ENCODE measurements at regions not wholly inside any gene's neighbourhood (a gene's known extent, or its start where the extent isn't known, plus 50 kb on each side); places are given as distances from the start of the nearest gene placed in this dataset.

DNA sequence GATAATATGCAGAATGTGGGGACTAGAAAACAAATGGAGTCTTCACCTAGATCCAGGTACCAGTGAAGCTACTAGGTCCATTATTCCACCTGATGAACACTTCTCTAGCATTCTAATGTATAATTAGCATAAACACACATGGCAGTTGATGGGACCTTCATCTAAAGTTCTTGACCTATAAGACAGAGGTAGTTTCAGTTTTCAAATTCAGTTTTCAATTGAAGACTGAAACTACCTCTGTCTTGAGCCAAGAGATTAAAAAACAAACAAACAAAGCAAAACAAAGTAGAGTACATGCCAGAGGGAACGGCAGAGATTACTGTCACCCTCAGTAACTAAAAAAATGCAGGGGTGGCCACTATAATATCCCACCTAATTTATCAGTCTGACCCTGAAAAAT, 199.9 kb upstream of the NEIL3 start:
- TF ChIP-seq CTCF (IDR thresholded peaks at IDR 0.05) (no peak), POLR2A (IDR thresholded peaks at IDR 0.05) (no peak), POLR2AphosphoS5 (IDR thresholded peaks at IDR 0.05) (no peak), EP300 (IDR thresholded peaks at IDR 0.05) (no peak)

All from suprapubic skin (tissue), 4 donors.